HG03558 (cell line): ENCODE measurements at regions not wholly inside any gene's neighbourhood (a gene's known extent, or its start where the extent isn't known, plus 50 kb on each side); places are given as distances from the start of the nearest gene placed in this dataset.
"Not testable (repeated sequence)": the region's sequence is repeated elsewhere in the genome, so short reads cannot be mapped to it uniquely, and the experiment has no call there.

Experiments used
- ATAC-seq: cut with Tn5 transposase; IDR thresholded peaks from one replicate; pipeline ENCODE4 v1.9.1; 2021; ENCODE audit warnings: moderate number of reproducible peaks; ENCODE audit not compliant: unreplicated experiment; ENCODE audit errors: extremely low read depth

GRCh38 chr18:1252534-1252933, 347.9 kb downstream of the ADCYAP1 start:
- no peak for ATAC-seq

DNA sequence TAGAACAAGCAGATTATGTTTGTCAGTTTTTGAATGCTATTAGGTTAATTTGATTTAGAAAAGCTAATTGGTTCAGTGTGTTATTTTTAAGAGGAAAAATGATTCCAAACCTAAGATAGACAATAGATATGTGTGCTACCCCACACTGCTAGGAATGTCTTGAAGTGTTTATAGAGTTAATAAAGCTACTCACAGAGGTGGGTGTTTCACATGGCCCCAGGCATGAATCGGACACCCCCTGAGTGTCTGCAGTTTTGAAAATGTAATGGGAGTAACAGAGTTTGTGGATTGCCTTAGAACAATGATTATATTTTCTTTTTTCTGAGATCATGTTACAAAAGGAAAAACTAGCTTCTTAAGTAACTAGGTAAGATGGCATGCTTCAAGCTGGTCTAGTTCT, 348.3 kb downstream of the ADCYAP1 start:
- ATAC-seq = no peak

GRCh38 chr18:1253827-1254226, 349.2 kb downstream of the ADCYAP1 start:
- no peak for ATAC-seq

DNA sequence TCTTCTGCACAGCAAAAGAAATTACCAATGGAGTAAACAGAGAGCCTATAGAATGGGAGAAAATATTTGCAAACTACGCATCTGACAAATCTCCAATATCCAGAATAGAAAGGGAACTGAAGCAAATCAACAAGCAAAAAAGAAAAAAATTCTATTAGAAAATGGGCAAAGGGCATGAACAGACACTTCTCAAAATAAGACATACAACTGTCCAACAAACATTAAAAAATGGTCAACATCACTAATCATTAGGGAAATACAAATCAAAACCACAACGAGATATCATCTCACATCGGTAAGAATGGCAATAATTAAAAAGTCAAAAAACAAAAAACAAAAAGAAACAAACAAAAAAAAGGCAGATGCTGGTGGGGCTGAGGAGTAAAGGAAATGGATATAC, 356.4 kb downstream of the ADCYAP1 start:
- no peak for ATAC-seq

DNA sequence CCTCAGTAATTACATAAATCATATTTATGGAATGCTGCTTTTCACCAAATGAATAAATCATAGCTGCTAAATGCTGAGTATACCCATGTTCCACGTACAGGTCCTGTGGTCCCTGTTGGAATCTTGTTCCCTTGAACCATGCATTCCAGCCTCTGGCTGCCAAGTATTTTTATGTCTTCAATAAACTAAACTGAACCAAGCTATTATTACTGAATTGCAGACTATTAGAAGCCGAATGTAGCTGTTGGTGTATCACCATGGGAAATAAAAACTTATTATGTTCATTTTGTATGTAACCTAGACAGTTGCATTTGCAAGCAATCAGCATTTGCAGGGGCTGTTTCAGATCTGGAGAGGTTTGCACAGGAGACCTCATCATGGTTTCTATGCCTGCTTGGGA, 362.4 kb downstream of the ADCYAP1 start:
- ATAC-seq = no peak

DNA sequence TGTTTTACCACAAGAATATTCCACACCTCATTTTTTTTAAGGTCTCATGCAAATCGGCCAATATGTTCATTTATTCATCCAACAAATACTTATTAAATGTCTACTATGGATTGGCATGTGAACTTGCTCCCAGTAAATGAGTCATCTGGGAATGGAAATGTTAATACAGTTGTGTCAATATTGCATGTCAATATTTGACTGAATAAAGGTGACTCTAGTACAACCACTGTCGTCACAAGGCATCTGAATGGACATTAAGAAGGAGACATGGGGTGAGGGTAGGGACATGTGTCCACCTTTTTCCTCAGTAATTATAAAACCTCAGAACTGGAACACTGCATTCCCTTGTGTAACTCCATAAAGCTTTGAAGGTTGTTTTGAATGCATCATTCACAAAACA, 365.4 kb downstream of the ADCYAP1 start:
- ATAC-seq = no peak

- ATAC-seq = no peak
Observed at GRCh38 chr18:1273469-1273868, 368.8 kb downstream of the ADCYAP1 start.

GRCh38 chr18:1292167-1292566, 387.5 kb downstream of the ADCYAP1 start:
- no peak for ATAC-seq

DNA sequence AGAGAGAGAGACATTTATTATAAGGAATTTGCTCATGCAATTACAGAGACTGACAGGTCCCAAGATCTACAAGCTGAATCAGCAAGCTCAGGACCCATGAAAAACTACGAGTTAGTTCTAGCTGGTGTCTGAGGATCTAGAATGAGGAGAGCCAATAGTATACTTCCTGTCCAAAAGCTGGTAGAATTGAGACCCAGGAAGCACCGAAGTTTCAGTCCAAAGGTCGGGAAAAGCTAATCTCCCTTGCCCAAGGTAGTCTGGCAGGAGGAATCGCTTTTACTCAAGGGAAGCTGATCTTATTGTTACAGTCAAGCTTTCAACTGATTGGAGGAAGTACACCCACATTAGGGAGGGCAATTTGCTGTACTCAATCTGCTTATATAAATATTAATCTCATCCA, 389.6 kb downstream of the ADCYAP1 start:
- ATAC-seq = no peak

DNA sequence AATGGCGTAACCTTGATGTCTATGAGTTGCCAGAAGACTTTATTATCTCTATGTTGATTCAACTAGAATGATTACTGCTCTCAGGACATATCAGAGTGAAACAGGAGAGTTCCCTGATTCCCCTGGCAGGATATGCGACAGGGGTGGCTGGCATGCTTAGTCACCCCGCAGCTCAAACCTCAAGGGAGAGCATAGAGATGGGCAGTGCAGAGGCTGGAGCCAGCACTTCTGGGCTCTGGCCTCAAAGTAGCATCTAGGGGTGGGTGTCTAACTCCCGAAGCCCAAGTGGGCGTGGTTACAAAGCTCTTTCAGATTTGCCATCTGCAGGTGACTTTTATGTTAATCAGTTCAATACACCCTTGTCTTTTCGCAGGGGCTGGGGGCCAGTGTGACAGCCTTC, 391.6 kb downstream of the ADCYAP1 start:
- ATAC-seq = no peak

GRCh38 chr18:1302861-1303260, 398.2 kb downstream of the ADCYAP1 start:
- no peak for ATAC-seq

- no peak for ATAC-seq
Observed at GRCh38 chr18:1304392-1304992, 399.8 kb downstream of the ADCYAP1 start.

GRCh38 chr18:1306641-1307040, 402.0 kb downstream of the ADCYAP1 start:
- no peak for ATAC-seq

- ATAC-seq = no peak
Observed at GRCh38 chr18:1308686-1309085, 404.0 kb downstream of the ADCYAP1 start.

DNA sequence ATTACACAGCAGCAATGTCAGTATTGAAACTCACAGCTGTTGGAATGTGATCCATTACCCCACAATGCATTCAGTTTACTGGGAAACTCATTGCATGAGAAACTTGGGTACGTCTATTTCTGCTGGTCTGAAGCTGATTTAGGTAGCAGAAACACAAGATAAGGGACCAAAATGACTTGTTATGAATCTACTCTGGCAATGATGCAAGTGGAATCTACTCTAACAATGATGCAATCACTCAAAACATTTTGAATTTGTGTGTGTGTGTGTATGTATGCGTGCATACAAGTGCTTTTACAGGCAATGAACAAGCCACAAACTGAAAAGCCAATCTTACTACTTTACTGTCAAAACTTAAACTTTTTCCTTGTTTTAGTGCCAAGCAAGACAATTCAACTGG, 406.7 kb downstream of the ADCYAP1 start:
- ATAC-seq = no peak

DNA sequence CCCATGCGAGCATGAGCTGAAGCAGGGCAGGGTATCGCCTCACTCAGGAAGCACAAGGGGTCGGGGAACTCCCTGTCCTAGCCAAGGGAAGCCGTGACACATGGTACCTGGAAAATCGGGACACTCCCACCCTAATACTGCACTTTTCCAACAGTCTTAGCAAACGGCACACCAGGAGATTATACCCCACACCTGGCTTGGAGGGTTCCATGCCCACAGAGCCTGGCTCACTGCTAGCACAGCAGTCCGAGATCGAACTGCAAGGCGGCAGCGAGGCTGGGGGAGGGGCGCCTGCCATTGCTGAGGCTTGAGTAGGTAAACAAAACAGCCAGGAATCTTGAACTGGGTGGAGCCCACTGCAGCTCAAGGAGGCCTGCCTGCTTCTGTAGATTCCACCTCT, 430.7 kb downstream of the ADCYAP1 start:
- ATAC-seq = not testable (repeated sequence)

DNA sequence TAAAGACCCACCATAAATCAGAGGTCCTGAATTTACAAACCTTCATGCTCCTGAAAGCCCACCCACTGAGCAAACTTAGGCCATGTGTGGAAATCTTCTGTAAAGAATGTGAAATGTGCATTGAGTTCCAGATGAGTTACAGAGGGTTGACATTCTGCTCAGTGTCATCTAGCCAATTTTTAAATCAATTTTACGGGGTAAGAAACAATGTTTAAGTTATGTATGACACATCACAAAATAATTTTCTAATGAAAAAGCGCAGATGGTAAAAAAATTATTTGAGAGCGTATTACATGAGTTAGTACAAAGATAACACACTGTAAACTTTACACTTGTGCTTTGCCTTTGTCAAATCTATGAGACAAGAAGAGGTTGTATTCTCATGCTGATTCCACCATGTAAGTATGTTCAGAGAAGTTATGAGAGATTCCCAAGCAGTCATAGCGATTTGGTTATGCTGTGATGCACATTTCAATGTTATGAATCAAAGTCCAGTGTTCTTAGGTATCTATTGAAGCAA, 446.3 kb downstream of the ADCYAP1 start:
- ATAC-seq = no peak

DNA sequence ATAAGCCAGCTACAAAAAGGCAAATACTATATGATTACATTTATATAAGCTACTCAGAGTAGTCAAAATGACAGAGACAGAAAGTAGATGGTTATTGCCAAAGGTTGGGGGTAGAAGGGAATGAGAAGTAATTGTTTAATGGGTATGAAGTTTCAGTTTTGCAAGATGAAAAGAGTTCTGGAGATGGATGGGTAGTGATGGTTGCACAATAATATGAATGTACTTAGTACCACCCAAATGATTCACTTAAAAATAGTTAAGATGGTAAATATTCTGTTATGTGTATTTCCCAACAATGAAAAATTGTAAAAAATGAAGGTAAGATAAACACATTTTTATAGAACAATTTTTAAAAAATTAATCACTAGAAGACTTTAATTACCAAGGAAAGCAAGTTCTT, 448.4 kb downstream of the ADCYAP1 start:
- ATAC-seq = no peak

- no peak for ATAC-seq
Observed at GRCh38 chr18:1357724-1358123, 453.1 kb downstream of the ADCYAP1 start.

- ATAC-seq = no peak
Observed at GRCh38 chr18:1361936-1362335, 457.3 kb downstream of the ADCYAP1 start.

DNA sequence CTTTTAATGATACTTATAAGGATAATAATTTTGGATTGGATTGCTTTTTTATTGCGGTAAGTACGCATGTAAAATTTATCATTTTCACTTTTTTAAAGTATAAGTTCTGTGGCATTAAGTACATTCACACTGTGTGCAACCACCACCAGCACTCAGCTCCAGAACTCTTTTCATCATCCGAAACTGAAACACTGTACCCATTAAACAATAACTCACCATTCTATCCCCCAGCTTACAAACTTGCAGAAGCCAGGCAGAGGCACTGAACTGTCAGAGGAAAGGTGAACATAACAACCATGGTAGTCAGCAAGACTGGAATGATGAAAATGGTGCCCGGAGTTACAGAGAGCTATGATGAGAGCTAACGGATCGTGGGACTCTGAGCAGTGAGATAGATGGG, 465.9 kb downstream of the ADCYAP1 start:
- no peak for ATAC-seq

DNA sequence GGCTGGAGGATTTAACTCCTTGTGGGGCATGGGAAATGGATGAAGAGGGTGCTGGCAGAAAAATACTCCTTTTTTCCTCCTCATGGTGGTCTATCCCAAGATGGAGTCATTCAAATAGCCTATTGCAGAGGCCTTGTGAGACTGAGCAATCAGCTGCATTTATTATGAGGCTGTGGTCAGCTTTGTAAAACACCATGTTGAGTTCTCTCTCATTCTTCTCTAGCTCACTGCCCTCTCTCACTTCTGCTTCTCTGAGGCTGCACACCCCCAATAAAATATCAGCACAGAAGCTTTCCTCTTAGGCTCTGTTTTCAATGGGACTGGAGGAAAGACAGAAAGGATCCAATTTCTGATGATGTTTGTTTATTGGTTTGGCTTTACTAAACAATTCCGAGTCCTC, 467.1 kb downstream of the ADCYAP1 start:
- no peak for ATAC-seq

GRCh38 chr18:1383465-1383864, 478.8 kb downstream of the ADCYAP1 start:
- no peak for ATAC-seq
